ENCODE measurements at regions not wholly inside any gene's neighbourhood (a gene's known extent, or its start where the extent isn't known, plus 50 kb on each side); places are given as distances from the start of the nearest gene placed in this dataset.

DNA sequence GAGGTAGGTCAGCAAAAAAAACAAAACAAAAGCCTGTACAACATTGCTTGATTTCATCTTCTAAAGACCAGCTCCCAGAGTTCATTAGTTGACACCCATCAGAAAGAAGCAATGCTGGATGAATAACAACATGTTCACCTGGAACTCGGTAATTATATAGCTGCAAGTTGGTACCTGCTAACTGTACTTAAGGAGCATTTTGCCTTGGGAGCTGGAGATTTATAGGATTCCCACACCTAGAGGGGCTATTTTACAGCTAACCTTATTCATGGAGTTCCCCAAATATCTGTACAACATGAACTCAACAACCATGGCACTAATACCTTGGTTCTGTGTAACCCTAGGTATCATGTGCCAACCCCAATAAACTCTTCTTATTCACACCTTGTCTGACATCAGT lies 281.1 kb upstream of the NCKAP5 start:
- TF ChIP-seq, protein P1, sequence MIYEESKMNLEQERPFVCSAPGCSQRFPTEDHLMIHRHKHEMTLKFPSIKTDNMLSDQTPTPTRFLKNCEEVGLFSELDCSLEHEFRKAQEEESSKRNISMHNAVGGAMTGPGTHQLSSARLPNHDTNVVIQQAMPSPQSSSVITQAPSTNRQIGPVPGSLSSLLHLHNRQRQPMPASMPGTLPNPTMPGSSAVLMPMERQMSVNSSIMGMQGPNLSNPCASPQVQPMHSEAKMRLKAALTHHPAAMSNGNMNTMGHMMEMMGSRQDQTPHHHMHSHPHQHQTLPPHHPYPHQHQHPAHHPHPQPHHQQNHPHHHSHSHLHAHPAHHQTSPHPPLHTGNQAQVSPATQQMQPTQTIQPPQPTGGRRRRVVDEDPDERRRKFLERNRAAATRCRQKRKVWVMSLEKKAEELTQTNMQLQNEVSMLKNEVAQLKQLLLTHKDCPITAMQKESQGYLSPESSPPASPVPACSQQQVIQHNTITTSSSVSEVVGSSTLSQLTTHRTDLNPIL (CRISPR knock-in tag; IDR thresholded peaks at IDR 0.05; ENCODE audit: low read depth): no peak
- TF ChIP-seq, protein P2, sequence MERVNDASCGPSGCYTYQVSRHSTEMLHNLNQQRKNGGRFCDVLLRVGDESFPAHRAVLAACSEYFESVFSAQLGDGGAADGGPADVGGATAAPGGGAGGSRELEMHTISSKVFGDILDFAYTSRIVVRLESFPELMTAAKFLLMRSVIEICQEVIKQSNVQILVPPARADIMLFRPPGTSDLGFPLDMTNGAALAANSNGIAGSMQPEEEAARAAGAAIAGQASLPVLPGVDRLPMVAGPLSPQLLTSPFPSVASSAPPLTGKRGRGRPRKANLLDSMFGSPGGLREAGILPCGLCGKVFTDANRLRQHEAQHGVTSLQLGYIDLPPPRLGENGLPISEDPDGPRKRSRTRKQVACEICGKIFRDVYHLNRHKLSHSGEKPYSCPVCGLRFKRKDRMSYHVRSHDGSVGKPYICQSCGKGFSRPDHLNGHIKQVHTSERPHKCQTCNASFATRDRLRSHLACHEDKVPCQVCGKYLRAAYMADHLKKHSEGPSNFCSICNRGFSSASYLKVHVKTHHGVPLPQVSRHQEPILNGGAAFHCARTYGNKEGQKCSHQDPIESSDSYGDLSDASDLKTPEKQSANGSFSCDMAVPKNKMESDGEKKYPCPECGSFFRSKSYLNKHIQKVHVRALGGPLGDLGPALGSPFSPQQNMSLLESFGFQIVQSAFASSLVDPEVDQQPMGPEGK (CRISPR knock-in tag; IDR thresholded peaks at IDR 0.05; ENCODE audit: borderline replicate concordance): no peak
- TF ChIP-seq OSR1 (CRISPR knock-in tag; IDR thresholded peaks at IDR 0.05) (no peak), ZFP30 (CRISPR knock-in tag; IDR thresholded peaks at IDR 0.05) (no peak), TCF4 (CRISPR knock-in tag; IDR thresholded peaks at IDR 0.05; ENCODE audit: borderline replicate concordance) (no peak), ZFP3 (CRISPR knock-in tag; IDR thresholded peaks at IDR 0.05) (no peak), ZC3H10 (CRISPR knock-in tag; IDR thresholded peaks at IDR 0.05) (no peak), ESRRG (CRISPR knock-in tag; IDR thresholded peaks at IDR 0.05) (no peak)
- TF ChIP-seq, protein P3, sequence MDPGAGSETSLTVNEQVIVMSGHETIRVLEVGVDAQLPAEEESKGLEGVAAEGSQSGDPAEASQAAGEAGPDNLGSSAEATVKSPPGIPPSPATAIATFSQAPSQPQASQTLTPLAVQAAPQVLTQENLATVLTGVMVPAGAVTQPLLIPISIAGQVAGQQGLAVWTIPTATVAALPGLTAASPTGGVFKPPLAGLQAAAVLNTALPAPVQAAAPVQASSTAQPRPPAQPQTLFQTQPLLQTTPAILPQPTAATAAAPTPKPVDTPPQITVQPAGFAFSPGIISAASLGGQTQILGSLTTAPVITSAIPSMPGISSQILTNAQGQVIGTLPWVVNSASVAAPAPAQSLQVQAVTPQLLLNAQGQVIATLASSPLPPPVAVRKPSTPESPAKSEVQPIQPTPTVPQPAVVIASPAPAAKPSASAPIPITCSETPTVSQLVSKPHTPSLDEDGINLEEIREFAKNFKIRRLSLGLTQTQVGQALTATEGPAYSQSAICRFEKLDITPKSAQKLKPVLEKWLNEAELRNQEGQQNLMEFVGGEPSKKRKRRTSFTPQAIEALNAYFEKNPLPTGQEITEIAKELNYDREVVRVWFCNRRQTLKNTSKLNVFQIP (CRISPR knock-in tag; IDR thresholded peaks at IDR 0.05; ENCODE audit: borderline replicate concordance, low read depth): no peak

Data from SK-N-SH treated with all-trans-retinoic acid at 6 μM for 48 hours (cell line).